DMS 273 (cell line): ENCODE measurements at regions not wholly inside any gene's neighbourhood (a gene's known extent, or its start where the extent isn't known, plus 50 kb on each side); places are given as distances from the start of the nearest gene placed in this dataset.
"Not testable (repeated sequence)": the region's sequence is repeated elsewhere in the genome, so short reads cannot be mapped to it uniquely, and the experiment has no call there.

ENCODE experiments used
- DNase-seq: peaks from one replicate; lab custom pipeline; 2025; ENCODE audit not compliant: unreplicated experiment; lab: John Stamatoyannopoulos, UW

- peak; percentile 29 for DNase-seq
Observed at GRCh38 chr1:55301912-55302311, 86.7 kb upstream of the USP24 start.

- no peak for DNase-seq
Observed at GRCh38 chr1:55300975-55301374, 85.8 kb upstream of the USP24 start.

GRCh38 chr1:55298167-55298894 is 83.2 kb upstream of the USP24 start:
- no peak for DNase-seq

- DNase-seq = not testable (repeated sequence)
Observed at GRCh38 chr1:55296247-55296646, 81.1 kb upstream of the USP24 start.

GRCh38 chr1:55289614-55290013 is 74.5 kb upstream of the USP24 start:
- DNase-seq = no peak

GRCh38 chr1:55289042-55289441 is 73.9 kb upstream of the USP24 start:
- DNase-seq = no peak

GRCh38 chr1:55288245-55288644 is 73.1 kb upstream of the USP24 start:
- DNase-seq = no peak

GRCh38 chr1:55287723-55288122 is 72.6 kb upstream of the USP24 start:
- no peak for DNase-seq

- no peak for DNase-seq
Observed at GRCh38 chr1:55286856-55287602, 71.9 kb upstream of the USP24 start.

GRCh38 chr1:55285834-55286233 is 70.7 kb upstream of the USP24 start:
- peak; percentile 60 for DNase-seq

GRCh38 chr1:55284856-55285255 is 69.7 kb upstream of the USP24 start:
- peak; percentile 69 for DNase-seq

GRCh38 chr1:55282058-55282457 is 66.9 kb upstream of the USP24 start:
- no peak for DNase-seq

GRCh38 chr1:55280731-55281130 is 65.6 kb upstream of the USP24 start:
- DNase-seq = peak; percentile 11

- no peak for DNase-seq
Observed at GRCh38 chr1:55279627-55280026, 64.5 kb upstream of the USP24 start.

- no peak for DNase-seq
Observed at GRCh38 chr1:55278378-55278777, 63.2 kb upstream of the USP24 start.

GRCh38 chr1:55277377-55278130 is 62.4 kb upstream of the USP24 start:
- peak; percentile 89 for DNase-seq

- DNase-seq = no peak
Observed at GRCh38 chr1:55276671-55277376, 61.7 kb upstream of the USP24 start.

GRCh38 chr1:55275941-55276341 is 60.8 kb upstream of the USP24 start:
- DNase-seq = no peak

GRCh38 chr1:55275151-55275748 is 60.1 kb upstream of the USP24 start:
- no peak for DNase-seq

GRCh38 chr1:55272994-55273393 is 57.8 kb upstream of the USP24 start:
- no peak for DNase-seq
